ENCODE measurements at regions not wholly inside any gene's neighbourhood (a gene's known extent, or its start where the extent isn't known, plus 50 kb on each side); places are given as distances from the start of the nearest gene placed in this dataset.
"Not testable (repeated sequence)": the region's sequence is repeated elsewhere in the genome, so short reads cannot be mapped to it uniquely, and the experiment has no call there.

- no peak for FAIRE-seq
Measured at GRCh38 chr5:127206320-127207113, 84.1 kb upstream of the MEGF10 start.

GRCh38 chr5:127210042-127210441 is 80.6 kb upstream of the MEGF10 start:
- DNase-seq (ENCODE audit: extremely low spot score, insufficient read length, low read depth) (no peak), FAIRE-seq (no peak)

More at GRCh38 chr5:127206320-127207113, 84.1 kb upstream of the MEGF10 start:
- no peak for DNase-seq (ENCODE audit: extremely low spot score, insufficient read length, low read depth)

- DNase-seq (ENCODE audit: extremely low spot score, insufficient read length, low read depth): no peak
- FAIRE-seq: peak; percentile 12
Measured at GRCh38 chr5:127213231-127213630, 77.4 kb upstream of the MEGF10 start.

GRCh38 chr5:127216143-127216542 is 74.5 kb upstream of the MEGF10 start:
- no peak for FAIRE-seq

GRCh38 chr5:127216898-127217675 is 73.5 kb upstream of the MEGF10 start:
- FAIRE-seq: no peak
- DNase-seq (ENCODE audit: extremely low spot score, insufficient read length, low read depth): no peak

More at GRCh38 chr5:127216143-127216542, 74.5 kb upstream of the MEGF10 start:
- DNase-seq (ENCODE audit: extremely low spot score, insufficient read length, low read depth): no peak

GRCh38 chr5:127221936-127222335 is 68.7 kb upstream of the MEGF10 start:
- FAIRE-seq; DNase-seq (ENCODE audit: extremely low spot score, insufficient read length, low read depth): not testable (repeated sequence)

- DNase-seq (ENCODE audit: extremely low spot score, insufficient read length, low read depth); FAIRE-seq: not testable (repeated sequence)
Measured at GRCh38 chr5:127222571-127223156, 67.9 kb upstream of the MEGF10 start.

GRCh38 chr5:127223256-127223974 is 67.2 kb upstream of the MEGF10 start:
- FAIRE-seq: no peak
- no peak for DNase-seq (ENCODE audit: extremely low spot score, insufficient read length, low read depth)

GRCh38 chr5:127227881-127228280 is 62.7 kb upstream of the MEGF10 start:
- no peak for FAIRE-seq
- DNase-seq (ENCODE audit: extremely low spot score, insufficient read length, low read depth): no peak

GRCh38 chr5:127228540-127229184 is 61.9 kb upstream of the MEGF10 start:
- DNase-seq (ENCODE audit: extremely low spot score, insufficient read length, low read depth) (no peak), FAIRE-seq (no peak)

GRCh38 chr5:127229185-127229889 is 61.3 kb upstream of the MEGF10 start:
- peak; percentile 20 for DNase-seq (ENCODE audit: extremely low spot score, insufficient read length, low read depth)
- no peak for FAIRE-seq

GRCh38 chr5:127231118-127231517 is 59.5 kb upstream of the MEGF10 start:
- DNase-seq (ENCODE audit: extremely low spot score, insufficient read length, low read depth) (no peak), FAIRE-seq (no peak)

GRCh38 chr5:127233590-127233989 is 57.0 kb upstream of the MEGF10 start:
- FAIRE-seq: no peak
- no peak for DNase-seq (ENCODE audit: extremely low spot score, insufficient read length, low read depth)

GRCh38 chr5:127235136-127235535 is 55.5 kb upstream of the MEGF10 start:
- DNase-seq (ENCODE audit: extremely low spot score, insufficient read length, low read depth) (no peak), FAIRE-seq (no peak)

- DNase-seq (ENCODE audit: extremely low spot score, insufficient read length, low read depth) (no peak), FAIRE-seq (no peak)
Measured at GRCh38 chr5:127236254-127236653, 54.3 kb upstream of the MEGF10 start.

Measured in GM18507 (cell line).